GM12878 (cell line): ENCODE measurements at regions not wholly inside any gene's neighbourhood (a gene's known extent, or its start where the extent isn't known, plus 50 kb on each side); places are given as distances from the start of the nearest gene placed in this dataset.

Experiments
- ATF7 ChIP-seq: fragments of 450-650 bp; IDR thresholded peaks from 2 replicates; pipeline ENCODE4 v1.6.1; 2016; ENCODE audit warnings: low read depth, mild to moderate bottlenecking
- BMI1 ChIP-seq: fragments of 450-650 bp; IDR thresholded peaks from 2 replicates; pipeline ENCODE4 v1.6.1; 2016; ENCODE audit warnings: mild to moderate bottlenecking, moderate library complexity, borderline replicate concordance
- ELK1 ChIP-seq: IDR thresholded peaks from 2 replicates; pipeline ENCODE4 v1.6.1; 2012; ENCODE audit warnings: low read depth, low read length, improper control_type of control experiment
- IKZF2 ChIP-seq, 2 experiments: fragments of 450-650 bp; IDR thresholded peaks; 2 replicates each; pipeline ENCODE4 v1.6.1; 2017; ENCODE audit warnings: mild to moderate bottlenecking in 2 of 2, moderate library complexity in 2 of 2
- IRF4 ChIP-seq: IDR thresholded peaks from 2 replicates; pipeline ENCODE4 v1.6.1; 2011; ENCODE audit warnings: low read depth, low read length
- JUNB ChIP-seq: IDR thresholded peaks from 2 replicates; pipeline ENCODE4 v1.6.1; 2016; ENCODE audit warnings: antibody characterized with exemption, mild to moderate bottlenecking
- PAX5 ChIP-seq: IDR thresholded peaks from 2 replicates; pipeline ENCODE4 v1.6.1; 2011; ENCODE audit warnings: low read depth, low read length, borderline replicate concordance
- POU2F2 ChIP-seq: IDR thresholded peaks from 3 replicates; pipeline ENCODE4 v1.6.1; 2011; ENCODE audit warnings: low read depth, mild to moderate bottlenecking, low read length, borderline replicate concordance
- RELA ChIP-seq: fragments of 450-650 bp; IDR thresholded peaks from 2 replicates; pipeline ENCODE4 v1.8.0; 2014; ENCODE audit warnings: borderline replicate concordance; ENCODE audit not compliant: partially characterized antibody
- RELB ChIP-seq: fragments of 450-650 bp; IDR thresholded peaks from 2 replicates; pipeline ENCODE4 v1.6.1; 2017; ENCODE audit warnings: low read depth, mild to moderate bottlenecking, moderate library complexity
- SIN3A ChIP-seq: IDR thresholded peaks from 2 replicates; pipeline ENCODE4 v1.6.1; 2012; ENCODE audit warnings: low read depth, low read length, improper control_type of control experiment
- SP1 ChIP-seq: IDR thresholded peaks from one replicate; pipeline ENCODE4 v1.6.1; 2011; ENCODE audit warnings: low read depth, low read length
- SUPT20H ChIP-seq: IDR thresholded peaks from 2 replicates; pipeline ENCODE4 v1.6.1; 2011; ENCODE audit warnings: low read depth, mild to moderate bottlenecking, low read length, moderate library complexity, borderline replicate concordance; ENCODE audit not compliant: control insufficient read depth
- TBL1XR1 ChIP-seq: IDR thresholded peaks from 2 replicates; pipeline ENCODE4 v1.6.1; 2012; ENCODE audit warnings: low read depth, low read length, improper control_type of control experiment
- USF2 ChIP-seq: IDR thresholded peaks from 2 replicates; pipeline ENCODE4 v1.6.1; 2011; ENCODE audit warnings: low read depth, low read length, improper control_type of control experiment, borderline replicate concordance
- ZBTB11 ChIP-seq: fragments of 450-650 bp; formaldehyde crosslinking; IDR thresholded peaks from 2 replicates; pipeline ENCODE4 v1.5.0; 2022; ENCODE audit warnings: mild to moderate bottlenecking, missing genetic modification characterization
- ZZZ3 ChIP-seq: IDR thresholded peaks from 2 replicates; pipeline ENCODE4 v1.6.1; 2011; ENCODE audit warnings: low read depth; ENCODE audit not compliant: control insufficient read depth, insufficient read length
- TF ChIP-seq, protein P1 (sequence below): fragments of 150-350 bp; IDR thresholded peaks from 2 replicates; pipeline ENCODE4 v1.6.1; 2014; ENCODE audit warnings: mild to moderate bottlenecking, low read depth, low read length

DNA sequence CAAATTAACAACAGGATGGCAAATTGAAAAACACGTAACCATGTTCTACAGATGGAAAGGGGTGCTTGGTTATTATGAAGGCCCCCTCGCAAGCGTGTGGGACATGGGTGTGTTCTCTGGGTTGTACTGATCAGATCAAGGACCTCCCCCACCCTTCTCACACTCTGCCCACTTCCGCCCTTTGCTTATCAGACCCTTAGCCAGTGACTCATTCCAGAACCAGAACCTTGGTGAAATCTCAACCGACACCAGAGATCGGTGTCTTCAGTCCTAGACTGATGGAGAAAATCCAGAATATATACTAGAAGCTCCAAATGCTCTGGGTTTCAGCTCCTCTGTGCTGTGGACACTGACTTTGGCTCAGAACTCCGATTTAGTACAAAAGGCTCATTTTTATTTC, 64.9 kb downstream of the PTTG1 start (continued):
- no peak for TF ChIP-seq ZBTB11 (CRISPR knock-in tag)
- TF ChIP-seq USF2: no peak
- TF ChIP-seq SIN3A: no peak
- 0 out of 2 replicates have a peak, but pooled peaks have one; percentile 32 for TF ChIP-seq TBL1XR1
- no peak for TF ChIP-seq ATF7
- TF ChIP-seq RELB: 0 out of 2 replicates have a peak, but pooled peaks have one; percentile 13
- peak; percentile 50; the same call in 1 of the 2 replicates for TF ChIP-seq JUNB
- TF ChIP-seq IKZF2 (IDR thresholded peaks at IDR 0.05): peak; percentile 40 to 42; a peak in 2 of 4 replicates
- TF ChIP-seq IRF4: peak; percentile 30; the same call in 1 of the 2 replicates
- TF ChIP-seq PAX5: peak; percentile 66
- no peak for TF ChIP-seq RELA
- TF ChIP-seq, protein P1, sequence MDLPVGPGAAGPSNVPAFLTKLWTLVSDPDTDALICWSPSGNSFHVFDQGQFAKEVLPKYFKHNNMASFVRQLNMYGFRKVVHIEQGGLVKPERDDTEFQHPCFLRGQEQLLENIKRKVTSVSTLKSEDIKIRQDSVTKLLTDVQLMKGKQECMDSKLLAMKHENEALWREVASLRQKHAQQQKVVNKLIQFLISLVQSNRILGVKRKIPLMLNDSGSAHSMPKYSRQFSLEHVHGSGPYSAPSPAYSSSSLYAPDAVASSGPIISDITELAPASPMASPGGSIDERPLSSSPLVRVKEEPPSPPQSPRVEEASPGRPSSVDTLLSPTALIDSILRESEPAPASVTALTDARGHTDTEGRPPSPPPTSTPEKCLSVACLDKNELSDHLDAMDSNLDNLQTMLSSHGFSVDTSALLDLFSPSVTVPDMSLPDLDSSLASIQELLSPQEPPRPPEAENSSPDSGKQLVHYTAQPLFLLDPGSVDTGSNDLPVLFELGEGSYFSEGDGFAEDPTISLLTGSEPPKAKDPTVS: no peak
- TF ChIP-seq ZZZ3: no peak
- TF ChIP-seq ELK1: no peak
- 0 out of 2 replicates have a peak, but pooled peaks have one; percentile 38 for TF ChIP-seq BMI1
- peak; percentile 54; the same call in 1 of the 3 replicates for TF ChIP-seq POU2F2
- TF ChIP-seq SP1: no peak
- TF ChIP-seq SUPT20H: no peak
